GM20000 (cell line): ENCODE measurements at regions not wholly inside any gene's neighbourhood (a gene's known extent, or its start where the extent isn't known, plus 50 kb on each side); places are given as distances from the start of the nearest gene placed in this dataset.

ENCODE experiments used
- DNase-seq: peaks from one replicate; pipeline ENCODE4 v3.0.0; 2012; ENCODE audit warnings: low spot score
- CTCF ChIP-seq: IDR thresholded peaks from 2 replicates; pipeline ENCODE4 v1.5.1; 2012; ENCODE audit warnings: mild to moderate bottlenecking, control low read depth; ENCODE audit errors: extremely low read depth, missing control alignments

- DNase-seq, result no peak
- no peak for TF ChIP-seq CTCF
Observed at GRCh38 chr12:24554612-24555295, 394.1 kb downstream of the BCAT1 start.

- TF ChIP-seq CTCF, result no peak
- DNase-seq, result no peak
Observed at GRCh38 chr12:24553259-24553658, 395.6 kb downstream of the BCAT1 start.

GRCh38 chr12:24551163-24551786 is 397.6 kb downstream of the BCAT1 start:
- no peak for DNase-seq
- TF ChIP-seq CTCF, result no peak

- DNase-seq, result no peak
- TF ChIP-seq CTCF, result no peak
Observed at GRCh38 chr12:24550609-24551008, 398.3 kb downstream of the BCAT1 start.

GRCh38 chr12:24546661-24547060 is 402.2 kb downstream of the BCAT1 start:
- TF ChIP-seq CTCF, result no peak
- DNase-seq, result no peak

- no peak for TF ChIP-seq CTCF
- DNase-seq, result no peak
Observed at GRCh38 chr12:24546084-24546483, 402.8 kb downstream of the BCAT1 start.

- TF ChIP-seq CTCF, result no peak
- DNase-seq, result no peak
Observed at GRCh38 chr12:24544368-24544767, 404.5 kb downstream of the BCAT1 start.
